GM19463 (cell line): ENCODE measurements at regions not wholly inside any gene's neighbourhood (a gene's known extent, or its start where the extent isn't known, plus 50 kb on each side); places are given as distances from the start of the nearest gene placed in this dataset.
"Not testable (repeated sequence)": the region's sequence is repeated elsewhere in the genome, so short reads cannot be mapped to it uniquely, and the experiment has no call there.

Experiments used
- ATAC-seq: cut with Tn5 transposase; IDR thresholded peaks from one replicate; pipeline ENCODE4 v1.9.1; 2021; ENCODE audit warnings: mild to moderate bottlenecking, moderate library complexity; ENCODE audit not compliant: unreplicated experiment

- ATAC-seq, result no peak
Measured at GRCh38 chr1:56285554-56286402, 293.6 kb downstream of the PLPP3 start.

DNA sequence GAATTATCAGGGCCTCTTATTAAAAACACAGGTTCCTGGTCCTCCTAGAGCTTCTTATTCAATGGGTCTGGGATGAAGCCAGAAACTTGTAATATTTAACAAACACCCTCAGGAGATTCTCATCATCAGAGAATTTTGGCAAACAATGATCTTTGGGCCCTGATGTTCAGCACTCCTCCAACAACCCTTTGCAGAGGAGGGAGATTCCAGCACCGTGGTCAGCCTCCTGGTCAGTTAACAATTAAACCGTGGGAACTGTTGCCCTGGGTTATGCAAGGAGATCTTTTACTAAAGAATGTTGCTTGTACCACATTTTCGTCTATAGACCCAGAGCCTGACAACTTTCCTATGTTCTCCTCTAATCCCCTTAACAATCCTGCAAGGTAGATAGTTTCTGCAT lies 294.4 kb downstream of the PLPP3 start:
- no peak for ATAC-seq

DNA sequence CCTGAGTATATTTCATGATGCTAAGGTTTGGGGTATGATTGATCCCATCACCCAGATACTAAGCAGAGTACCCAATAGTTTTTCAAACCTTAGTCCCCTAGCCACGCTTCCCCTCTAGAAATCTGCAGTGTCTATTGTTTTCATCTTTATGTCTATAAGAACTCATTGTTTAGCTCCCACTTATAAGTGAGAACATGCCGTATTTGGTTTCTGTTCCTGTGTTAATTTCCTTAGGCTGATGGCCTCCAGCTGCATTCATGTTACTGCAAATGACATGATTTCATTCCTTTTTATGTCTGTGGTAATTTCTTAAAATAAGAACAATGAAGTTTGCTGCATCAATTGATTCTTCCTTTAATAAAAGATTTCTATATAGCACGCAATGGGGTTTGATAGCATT lies 301.3 kb downstream of the PLPP3 start:
- ATAC-seq, result no peak

DNA sequence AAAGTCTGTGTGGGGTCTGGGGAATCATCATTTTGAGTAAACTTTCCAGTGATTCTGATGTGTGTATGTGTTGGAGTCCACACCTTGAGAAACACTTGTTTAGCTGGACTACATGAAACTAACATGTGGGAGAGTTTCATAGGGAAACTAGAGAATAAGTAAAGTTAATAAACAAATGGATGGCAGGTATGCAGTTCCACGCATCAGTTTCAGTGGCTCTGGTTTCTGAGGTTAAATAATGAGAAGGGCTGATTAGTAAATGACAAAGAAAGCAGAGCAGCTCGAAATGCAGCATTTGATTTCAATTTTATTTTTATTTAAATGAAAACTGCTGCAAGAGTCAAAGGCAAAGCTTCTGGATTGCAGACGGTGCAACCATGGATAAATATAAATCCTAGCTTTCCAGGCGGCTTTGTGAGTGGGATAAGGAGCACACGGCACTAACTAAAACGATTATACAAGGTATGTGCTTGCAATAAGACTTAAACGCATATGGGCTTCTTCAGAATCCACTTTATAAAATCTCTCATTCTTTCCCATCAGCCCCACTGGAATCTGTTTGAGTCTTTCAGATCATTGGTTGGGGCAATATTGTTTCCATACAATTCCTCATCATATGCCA lies 310.7 kb downstream of the PLPP3 start:
- ATAC-seq, result no peak

GRCh38 chr1:56267611-56268010 lies 311.8 kb downstream of the PLPP3 start:
- ATAC-seq, result no peak

GRCh38 chr1:56266359-56266758 lies 313.0 kb downstream of the PLPP3 start:
- no peak for ATAC-seq

DNA sequence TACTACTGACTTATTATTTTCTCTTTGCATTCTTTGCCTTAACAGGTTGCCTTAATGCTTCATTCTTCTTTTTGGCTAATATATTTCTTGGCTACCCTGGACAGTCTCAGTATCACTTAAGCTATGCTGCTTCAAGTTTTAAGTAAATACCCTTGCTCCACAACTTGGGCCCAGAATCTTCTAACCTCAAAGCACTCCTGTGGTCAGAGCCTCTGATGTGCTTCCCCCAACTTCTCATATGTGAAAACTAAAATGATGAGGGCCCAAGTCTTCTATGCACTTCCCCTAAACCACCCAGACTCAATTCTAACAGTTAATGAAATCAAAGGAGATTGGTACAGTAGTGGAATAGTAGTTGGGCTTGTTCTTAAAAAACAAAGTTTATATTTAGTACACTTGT lies 314.1 kb downstream of the PLPP3 start:
- ATAC-seq, result no peak

DNA sequence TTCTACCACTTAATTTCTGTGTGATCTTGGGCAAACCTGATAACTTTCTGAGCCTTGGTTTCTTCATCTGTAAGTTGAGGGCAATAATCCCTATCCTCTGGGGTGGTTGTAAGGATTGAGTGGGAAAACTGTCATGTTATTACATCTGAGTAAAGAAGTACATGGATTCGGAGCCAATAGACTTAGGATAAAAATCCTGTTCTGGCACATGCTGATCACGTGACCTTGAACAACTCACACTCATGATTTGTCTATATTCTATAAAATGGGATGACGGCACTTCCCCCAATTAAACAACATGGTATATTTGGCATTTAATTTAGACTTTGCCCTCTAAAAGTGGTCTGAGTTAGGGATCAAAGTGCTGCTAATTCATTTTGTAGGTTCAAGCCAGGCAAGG lies 315.5 kb downstream of the PLPP3 start:
- no peak for ATAC-seq

GRCh38 chr1:56258371-56258770 lies 321.0 kb downstream of the PLPP3 start:
- ATAC-seq, result no peak

DNA sequence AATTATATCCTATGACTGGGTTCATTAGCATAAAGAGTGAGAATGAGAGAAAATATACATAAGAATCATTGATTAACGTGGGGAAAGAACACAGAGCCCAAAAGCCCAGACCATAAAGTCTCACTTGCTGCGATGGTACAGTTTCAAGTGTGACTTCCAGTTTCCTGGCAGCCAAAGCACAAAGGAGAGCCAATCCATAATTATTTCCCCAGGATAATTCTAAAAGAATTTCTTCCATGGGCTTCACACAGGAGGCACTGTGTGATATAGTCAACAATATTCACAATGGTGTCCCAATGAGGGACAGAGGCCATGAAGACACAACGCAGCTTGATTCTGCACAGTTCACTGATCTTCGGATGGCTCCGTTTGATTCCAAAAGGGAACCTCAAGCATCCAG lies 321.6 kb downstream of the PLPP3 start:
- no peak for ATAC-seq

DNA sequence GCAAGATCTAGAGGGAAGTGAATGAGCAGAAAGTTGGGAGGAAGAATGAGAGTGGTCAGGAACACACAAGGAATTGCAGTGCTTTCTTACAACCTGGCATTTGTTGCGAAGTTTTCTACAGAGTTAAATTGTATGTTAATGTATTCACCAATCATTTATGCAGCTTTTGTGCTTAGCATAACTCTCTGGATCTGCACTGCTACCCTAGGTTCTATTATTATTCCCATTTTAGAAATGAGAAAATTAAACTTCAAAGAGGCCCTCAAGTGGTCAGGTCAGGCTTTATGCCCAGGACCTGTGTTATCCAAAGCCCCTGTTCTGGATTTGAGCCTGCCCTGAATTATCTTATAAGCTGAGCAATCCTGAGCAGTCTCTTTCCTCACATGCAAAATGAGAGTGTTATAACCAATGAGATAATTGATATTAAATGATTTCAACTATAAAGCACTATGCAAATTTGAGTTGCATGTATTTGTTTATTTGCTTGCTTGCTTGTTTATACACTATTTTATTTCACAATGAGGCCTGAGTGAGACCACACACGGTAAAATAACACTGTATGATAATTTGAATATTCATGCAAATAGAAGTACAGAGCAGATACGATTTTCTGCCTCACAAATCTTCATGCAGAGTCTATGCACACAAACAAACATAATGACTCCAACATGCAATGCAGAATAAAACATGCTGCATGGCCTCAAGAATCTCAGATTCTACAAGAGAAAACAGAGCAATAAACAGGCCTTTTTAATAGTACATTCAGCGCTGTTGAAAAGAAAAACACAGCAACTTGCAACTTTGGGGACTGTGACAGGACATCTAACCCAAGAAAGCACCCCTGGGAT lies 323.0 kb downstream of the PLPP3 start:
- no peak for ATAC-seq

- no peak for ATAC-seq
Measured at GRCh38 chr1:56255516-56256152, 323.7 kb downstream of the PLPP3 start.

DNA sequence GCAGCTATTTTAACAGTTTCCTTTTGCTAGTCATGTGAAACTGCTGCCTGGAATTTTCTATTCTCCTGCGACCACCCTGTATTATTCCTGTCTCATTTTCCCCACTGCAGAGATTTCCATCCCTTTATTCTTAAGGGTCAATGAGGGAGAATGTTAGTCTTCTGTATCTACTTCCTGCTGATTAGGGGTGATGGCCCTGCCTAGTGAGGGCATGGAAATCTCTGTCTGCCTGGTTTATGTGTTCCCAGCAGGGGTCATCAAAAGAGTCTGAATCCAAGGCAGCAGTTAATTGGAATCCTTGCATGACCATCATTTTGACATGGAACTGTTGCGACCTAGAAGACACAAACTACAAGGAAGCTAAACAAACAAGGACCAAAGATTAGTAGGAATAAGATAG lies 325.2 kb downstream of the PLPP3 start:
- no peak for ATAC-seq

DNA sequence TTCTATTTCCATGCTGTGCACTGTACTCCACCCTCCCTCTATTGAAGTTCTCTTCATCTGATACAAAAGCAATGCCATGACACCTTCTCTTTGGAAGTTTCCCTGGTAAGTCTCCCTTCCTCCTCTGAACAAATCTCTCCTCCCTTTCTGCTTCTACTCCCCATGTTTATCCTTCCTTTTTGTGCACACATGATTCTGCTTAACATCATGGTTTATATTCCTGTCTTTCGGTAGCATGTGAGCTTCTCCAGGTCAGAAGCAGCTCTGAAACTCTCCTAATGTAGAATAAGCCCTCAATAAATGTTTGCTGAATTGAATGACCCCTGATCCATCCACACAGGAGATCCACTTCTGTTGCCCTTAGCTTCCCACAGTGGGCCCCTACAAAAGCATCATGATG lies 328.6 kb downstream of the PLPP3 start:
- no peak for ATAC-seq

- ATAC-seq, result no peak
Measured at GRCh38 chr1:56249234-56249633, 330.1 kb downstream of the PLPP3 start.

DNA sequence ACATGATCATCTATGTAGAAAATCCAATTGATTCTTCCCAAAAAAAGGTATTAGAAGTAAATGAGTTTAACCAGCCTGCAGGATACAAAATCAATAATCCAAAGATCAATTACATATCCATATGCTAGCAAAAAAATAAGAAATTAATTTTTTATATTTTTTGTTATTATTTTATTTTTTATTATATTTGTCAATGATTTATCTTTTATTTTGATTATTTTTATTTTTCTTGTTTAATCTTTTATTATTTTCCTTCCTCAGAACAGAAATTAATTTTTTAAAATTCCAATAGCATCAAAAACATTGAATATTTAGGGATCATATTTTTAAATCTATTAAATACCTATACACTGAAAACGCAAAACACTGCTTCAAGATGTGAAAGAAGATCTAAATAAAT lies 331.2 kb downstream of the PLPP3 start:
- no peak for ATAC-seq

DNA sequence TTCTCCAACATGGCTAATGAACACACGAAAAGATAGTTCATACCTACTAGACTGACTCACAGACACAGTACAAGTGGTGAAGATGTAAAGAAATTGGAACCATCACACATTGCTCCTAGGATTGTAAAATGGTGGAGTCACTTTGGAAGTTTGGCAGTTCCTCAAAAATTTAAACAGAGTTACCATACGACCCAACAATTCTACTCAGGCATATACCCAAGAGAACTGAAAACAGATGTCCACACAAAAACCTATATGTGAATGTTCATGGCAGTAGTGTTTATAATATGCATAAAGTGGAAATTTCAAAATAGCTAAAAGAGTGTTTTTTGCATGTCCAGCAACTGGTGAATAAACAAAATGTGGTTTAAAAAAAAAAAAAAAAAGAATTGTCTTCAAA lies 332.6 kb downstream of the PLPP3 start:
- ATAC-seq, result not testable (repeated sequence)

GRCh38 chr1:56240400-56240799 lies 339.0 kb downstream of the PLPP3 start:
- ATAC-seq, result no peak

DNA sequence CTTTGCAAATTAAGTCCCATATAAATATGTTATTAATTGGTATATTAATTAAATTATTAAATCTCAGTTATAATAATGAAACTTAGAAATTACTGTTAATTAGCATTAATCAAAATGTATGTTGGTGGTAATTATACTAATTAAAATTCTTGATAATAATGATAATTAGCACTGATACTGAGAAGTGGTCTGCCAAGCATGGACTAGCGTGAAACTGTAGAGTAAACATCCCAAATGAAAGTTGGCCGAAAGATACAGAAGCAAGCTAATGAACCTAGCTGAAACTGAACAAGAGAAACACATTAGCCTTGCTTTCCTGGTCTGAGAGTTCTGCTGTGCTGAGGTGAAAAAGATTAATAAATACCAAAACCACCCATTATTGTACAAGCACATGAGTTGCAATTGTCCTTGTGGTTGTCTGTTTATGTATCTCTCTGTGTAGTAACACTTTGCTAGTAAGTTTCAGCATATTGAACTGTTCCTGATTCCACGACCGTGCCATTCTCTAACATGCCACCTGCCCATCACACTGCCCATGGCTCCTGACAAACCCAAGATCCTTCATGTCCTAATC lies 341.8 kb downstream of the PLPP3 start:
- no peak for ATAC-seq

DNA sequence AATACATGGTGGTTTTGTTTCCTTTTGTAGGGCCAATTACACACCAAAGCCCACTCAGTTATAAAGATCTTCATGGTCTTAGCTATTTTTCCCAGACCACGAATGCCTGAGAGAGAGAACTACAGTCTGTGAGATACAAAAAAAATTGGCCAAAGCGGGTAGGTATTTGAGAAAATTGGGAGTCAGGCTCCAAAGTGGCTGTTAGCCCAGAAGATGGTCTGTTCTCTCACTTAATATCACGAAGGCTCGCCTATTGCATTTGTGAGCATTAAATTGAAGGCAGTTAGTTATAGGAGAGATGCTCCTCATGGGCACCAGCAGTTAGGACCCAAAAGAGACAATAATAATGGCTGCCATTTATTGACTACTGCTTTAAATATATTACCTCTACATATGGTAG lies 342.7 kb downstream of the PLPP3 start:
- ATAC-seq, result no peak
